ENCODE measurements at regions not wholly inside any gene's neighbourhood (a gene's known extent, or its start where the extent isn't known, plus 50 kb on each side); places are given as distances from the start of the nearest gene placed in this dataset.

DNA sequence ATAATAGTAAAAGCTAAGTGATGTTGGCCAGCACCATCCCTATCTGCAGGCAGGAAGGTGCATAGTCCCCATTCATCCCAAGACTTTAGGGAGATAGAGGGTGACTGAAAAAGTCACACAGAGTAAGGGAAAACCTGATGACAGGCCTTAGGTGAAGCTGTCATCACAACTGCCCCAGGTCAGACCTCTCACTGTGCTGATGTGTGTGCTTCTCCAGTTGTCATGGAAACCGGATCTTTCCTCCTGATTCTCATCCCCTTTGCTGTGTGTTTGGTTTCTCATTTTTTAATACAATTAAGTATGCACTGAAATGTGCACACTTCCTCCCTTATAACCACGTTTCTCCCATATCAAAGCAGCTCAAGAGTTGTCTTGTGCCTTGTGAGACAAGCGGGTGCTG, 135.1 kb upstream of the ANKFN1 start:
- no peak for TF ChIP-seq POLR2A (IDR thresholded peaks at IDR 0.05; ENCODE audit: low read depth)
- TF ChIP-seq, protein P1, sequence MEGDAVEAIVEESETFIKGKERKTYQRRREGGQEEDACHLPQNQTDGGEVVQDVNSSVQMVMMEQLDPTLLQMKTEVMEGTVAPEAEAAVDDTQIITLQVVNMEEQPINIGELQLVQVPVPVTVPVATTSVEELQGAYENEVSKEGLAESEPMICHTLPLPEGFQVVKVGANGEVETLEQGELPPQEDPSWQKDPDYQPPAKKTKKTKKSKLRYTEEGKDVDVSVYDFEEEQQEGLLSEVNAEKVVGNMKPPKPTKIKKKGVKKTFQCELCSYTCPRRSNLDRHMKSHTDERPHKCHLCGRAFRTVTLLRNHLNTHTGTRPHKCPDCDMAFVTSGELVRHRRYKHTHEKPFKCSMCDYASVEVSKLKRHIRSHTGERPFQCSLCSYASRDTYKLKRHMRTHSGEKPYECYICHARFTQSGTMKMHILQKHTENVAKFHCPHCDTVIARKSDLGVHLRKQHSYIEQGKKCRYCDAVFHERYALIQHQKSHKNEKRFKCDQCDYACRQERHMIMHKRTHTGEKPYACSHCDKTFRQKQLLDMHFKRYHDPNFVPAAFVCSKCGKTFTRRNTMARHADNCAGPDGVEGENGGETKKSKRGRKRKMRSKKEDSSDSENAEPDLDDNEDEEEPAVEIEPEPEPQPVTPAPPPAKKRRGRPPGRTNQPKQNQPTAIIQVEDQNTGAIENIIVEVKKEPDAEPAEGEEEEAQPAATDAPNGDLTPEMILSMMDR (IDR thresholded peaks at IDR 0.05) = no peak
